ENCODE measurements at regions not wholly inside any gene's neighbourhood (a gene's known extent, or its start where the extent isn't known, plus 50 kb on each side); places are given as distances from the start of the nearest gene placed in this dataset.

- TF ChIP-seq YY1 (IDR thresholded peaks at IDR 0.05; ENCODE audit: insufficient read depth, insufficient read length) (no peak), ZNF274 (IDR thresholded peaks at IDR 0.05; ENCODE audit: low read depth, low read length) (no peak)
Measured at GRCh38 chr2:198630384-198630783, 826.0 kb downstream of the PLCL1 start.
